HepG2 (cell line): ENCODE measurements at regions not wholly inside any gene's neighbourhood (a gene's known extent, or its start where the extent isn't known, plus 50 kb on each side); places are given as distances from the start of the nearest gene placed in this dataset.

Experiments used
- ARID3A ChIP-seq: IDR thresholded peaks from 2 replicates; pipeline ENCODE4 v1.6.1; 2012; ENCODE audit warnings: low read depth, low read length, improper control_type of control experiment
- CTCF ChIP-seq: sonication (generic); formaldehyde crosslinking; IDR thresholded peaks from 2 replicates; pipeline ENCODE4 v1.5.0; 2020; ENCODE audit warnings: mild to moderate bottlenecking, missing genetic modification reagents, moderate library complexity
- DMAP1 ChIP-seq: IDR thresholded peaks from 2 replicates; pipeline ENCODE4 v1.6.1; 2016
- DNMT3B ChIP-seq: conservative IDR thresholded peaks from 2 replicates; pipeline ENCODE4 v1.6.1; 2016; ENCODE audit warnings: missing biosample characterization, control low read depth
- GABPB1 ChIP-seq: IDR thresholded peaks from 2 replicates; pipeline ENCODE4 v1.6.1; 2016; ENCODE audit warnings: mild to moderate bottlenecking, missing genetic modification reagents, moderate library complexity, missing compliant biosample characterization
- HNRNPK ChIP-seq: fragments of 200-400 bp; formaldehyde crosslinking; IDR thresholded peaks from 2 replicates; pipeline ENCODE4 v1.6.1; 2018; ENCODE audit warnings: low read length, low read depth, moderate library complexity, mild to moderate bottlenecking; ENCODE audit not compliant: poor library complexity, severe bottlenecking
- KMT2B ChIP-seq: IDR thresholded peaks from 2 replicates; pipeline ENCODE4 v1.6.1; 2016; ENCODE audit warnings: missing genetic modification reagents, missing compliant biosample characterization
- MTERF4 ChIP-seq: sonication (generic); formaldehyde crosslinking; IDR thresholded peaks from 2 replicates; pipeline ENCODE4 v1.8.0; 2023; ENCODE audit warnings: mild to moderate bottlenecking, missing genetic modification reagents
- MYNN ChIP-seq: sonication (generic); formaldehyde crosslinking; IDR thresholded peaks from 2 replicates; pipeline ENCODE4 v1.4.0; 2020; ENCODE audit warnings: mild to moderate bottlenecking, low read depth, missing genetic modification reagents
- NAIF1 ChIP-seq: sonication (generic); formaldehyde crosslinking; IDR thresholded peaks from 2 replicates; pipeline ENCODE4 v1.5.0; 2020; ENCODE audit warnings: mild to moderate bottlenecking, missing genetic modification reagents, borderline replicate concordance
- POLR2G ChIP-seq: fragments of 200-400 bp; formaldehyde crosslinking; IDR thresholded peaks from 2 replicates; pipeline ENCODE4 v1.6.1; 2018; ENCODE audit warnings: mild to moderate bottlenecking, low read depth, low read length, moderate library complexity
- RBFOX2 ChIP-seq: fragments of 200-400 bp; formaldehyde crosslinking; IDR thresholded peaks from 2 replicates; pipeline ENCODE4 v1.6.1; 2017; ENCODE audit warnings: low read depth, mild to moderate bottlenecking, low read length
- REST ChIP-seq, 2 experiments: IDR thresholded peaks; 2 replicates each; pipeline ENCODE4 v1.6.1; 2011 to 2012; ENCODE audit warnings: low read length in 2 of 2, borderline replicate concordance in 1 of 2, low read depth in 1 of 2, mild to moderate bottlenecking in 1 of 2, moderate library complexity in 1 of 2
- YEATS2 ChIP-seq: sonication (generic); formaldehyde crosslinking; IDR thresholded peaks from 2 replicates; pipeline ENCODE4 v1.4.0; 2020; ENCODE audit warnings: missing genetic modification reagents, borderline replicate concordance
- ZBTB2 ChIP-seq: sonication (generic); formaldehyde crosslinking; IDR thresholded peaks from 2 replicates; pipeline ENCODE4 v1.8.0; 2022; ENCODE audit warnings: low read depth, missing genetic modification reagents
- ZNF180 ChIP-seq: sonication (generic); formaldehyde crosslinking; IDR thresholded peaks from 2 replicates; pipeline ENCODE4 v1.4.0; 2020; ENCODE audit warnings: low read depth, missing genetic modification reagents, borderline replicate concordance
- ZNF484 ChIP-seq: sonication (generic); formaldehyde crosslinking; IDR thresholded peaks from 2 replicates; pipeline ENCODE4 v1.5.1; 2020; ENCODE audit warnings: mild to moderate bottlenecking, low read depth, missing genetic modification reagents, borderline replicate concordance
- ZNF619 ChIP-seq: sonication (generic); formaldehyde crosslinking; IDR thresholded peaks from 2 replicates; pipeline ENCODE4 v1.4.0; 2020; ENCODE audit warnings: mild to moderate bottlenecking, missing genetic modification reagents
- ZNF772 ChIP-seq: sonication (generic); formaldehyde crosslinking; IDR thresholded peaks from 2 replicates; pipeline ENCODE4 v1.5.0; 2020; ENCODE audit warnings: mild to moderate bottlenecking, missing genetic modification reagents

- TF ChIP-seq REST (IDR thresholded peaks at IDR 0.05; ENCODE audit: borderline replicate concordance in 1 of 2, low read depth in 1 of 2, low read length in 2 of 2) (peak in 1 of 2 experiments; percentile 12; a peak in 1 of 4 replicates), MTERF4 (CRISPR knock-in tag) (peak; percentile 56; the same call in 1 of the 2 replicates), RBFOX2 (peak; percentile 68), GABPB1 (CRISPR knock-in tag) (peak; percentile 50), DNMT3B (CRISPR knock-in tag) (peak; percentile 84; the same call in 1 of the 2 replicates), KMT2B (CRISPR knock-in tag) (no peak), ZNF180 (CRISPR knock-in tag) (no peak), MYNN (peak; percentile 44), YEATS2 (peak; percentile 41; the same call in 1 of the 2 replicates), ARID3A (no peak), HNRNPK (peak; percentile 17), ZNF619 (CRISPR knock-in tag) (0 out of 2 replicates have a peak, but pooled peaks have one; percentile 13), POLR2G (peak; percentile 68; the same call in 1 of the 2 replicates), ZBTB2 (CRISPR knock-in tag) (no peak), DMAP1 (CRISPR knock-in tag) (peak; percentile 51), ZNF772 (peak; percentile 48), NAIF1 (CRISPR knock-in tag) (0 out of 2 replicates have a peak, but pooled peaks have one; percentile 46), ZNF484 (CRISPR knock-in tag) (no peak), CTCF (CRISPR knock-in tag) (peak; percentile 22; the same call in 1 of the 2 replicates)
These were observed 96.4 kb upstream of the ZMIZ1 start (continued) for GRCh38 chr10:78972160-78972946.
